ENCODE measurements at regions not wholly inside any gene's neighbourhood (a gene's known extent, or its start where the extent isn't known, plus 50 kb on each side); places are given as distances from the start of the nearest gene placed in this dataset.

DNA sequence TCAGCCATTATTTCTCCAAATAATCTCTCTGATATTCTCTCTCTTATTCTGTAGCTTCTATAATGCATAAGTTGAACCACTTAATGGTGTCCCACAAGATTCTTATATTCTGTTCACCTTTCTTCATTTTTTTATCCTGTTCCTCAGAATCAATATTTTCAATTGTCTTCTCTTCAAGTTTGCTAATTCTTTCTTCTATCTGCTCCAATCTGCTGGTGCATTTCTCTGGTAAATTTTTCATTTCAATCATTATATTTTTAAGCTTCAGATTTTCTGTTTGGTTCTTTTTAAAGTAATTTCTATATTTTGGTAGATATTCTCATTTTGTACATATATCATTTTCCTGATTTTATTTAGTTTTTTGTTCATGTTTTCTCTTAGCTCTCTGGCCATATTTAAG lies 272.6 kb downstream of the ZEB1 start:
- no peak for DNase-seq (ENCODE audit: low read depth)
- H3K4me1 ChIP-seq (ENCODE audit: control insufficient read depth, insufficient read depth, low read length) = no peaks in the 10 kb centered on the region
- no peaks in the 10 kb centered on the region for H3K36me3 ChIP-seq (ENCODE audit: control insufficient read depth, insufficient read depth, low read length, severe bottlenecking)
- no peak overlapping the region for H3K9ac ChIP-seq (ENCODE audit: low read length)
- no peaks in the 10 kb centered on the region for H3K9me3 ChIP-seq (ENCODE audit: control insufficient read depth, low read length)
- H3K4me3 ChIP-seq (ENCODE audit: low read length) = no peak overlapping the region
- no peaks in the 10 kb centered on the region for H3K27me3 ChIP-seq (replicated peaks; ENCODE audit: control insufficient read depth, insufficient read depth, low read length)

DNA sequence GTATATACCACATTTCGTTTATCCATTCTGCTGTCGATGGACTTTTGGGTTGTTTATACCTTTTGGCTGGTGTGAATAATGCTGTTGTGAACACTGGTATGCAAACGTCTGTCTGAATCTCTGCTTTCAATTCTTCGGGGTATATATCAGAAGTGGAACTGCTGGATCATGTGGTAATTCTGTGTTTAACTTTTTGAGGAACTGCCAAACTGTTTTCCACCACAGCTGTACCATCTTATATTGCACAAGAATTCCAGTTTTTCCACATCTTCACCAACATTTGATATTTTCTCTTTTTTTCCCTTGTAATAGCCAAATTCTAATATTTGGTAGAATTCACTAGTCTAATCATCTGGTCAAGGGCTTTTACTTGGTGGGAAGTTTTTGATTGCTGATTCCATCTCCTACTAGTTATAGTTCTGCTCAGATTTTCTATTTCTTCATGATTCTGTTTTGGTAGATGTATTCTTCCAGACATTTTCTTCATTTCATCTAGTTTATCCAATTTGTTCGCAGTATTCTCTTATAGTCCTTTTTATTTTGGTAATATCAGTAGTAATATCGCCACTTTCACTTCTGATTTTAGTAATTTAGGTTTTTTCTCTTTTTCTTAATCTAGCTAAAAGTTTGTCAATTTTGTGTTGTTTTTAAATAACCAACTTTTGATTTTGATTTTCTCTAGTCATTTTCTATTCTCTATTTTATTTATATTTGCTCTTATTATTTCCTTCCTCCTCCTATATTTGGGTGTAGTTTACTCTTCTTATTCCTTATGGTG lies 271.2 kb downstream of the ZEB1 start:
- Histone ChIP-seq H3K9ac (ENCODE audit: low read length) (no peak overlapping the region), H3K36me3 (ENCODE audit: control insufficient read depth, insufficient read depth, low read length, severe bottlenecking) (no peaks in the 10 kb centered on the region), H3K4me1 (ENCODE audit: control insufficient read depth, insufficient read depth, low read length) (no peaks in the 10 kb centered on the region), H3K4me3 (ENCODE audit: low read length) (no peak overlapping the region), H3K27me3 (replicated peaks; ENCODE audit: control insufficient read depth, insufficient read depth, low read length) (no peaks in the 10 kb centered on the region), H3K9me3 (ENCODE audit: control insufficient read depth, low read length) (no peaks in the 10 kb centered on the region)
- DNase-seq (ENCODE audit: low read depth) = peak; percentile 43

DNA sequence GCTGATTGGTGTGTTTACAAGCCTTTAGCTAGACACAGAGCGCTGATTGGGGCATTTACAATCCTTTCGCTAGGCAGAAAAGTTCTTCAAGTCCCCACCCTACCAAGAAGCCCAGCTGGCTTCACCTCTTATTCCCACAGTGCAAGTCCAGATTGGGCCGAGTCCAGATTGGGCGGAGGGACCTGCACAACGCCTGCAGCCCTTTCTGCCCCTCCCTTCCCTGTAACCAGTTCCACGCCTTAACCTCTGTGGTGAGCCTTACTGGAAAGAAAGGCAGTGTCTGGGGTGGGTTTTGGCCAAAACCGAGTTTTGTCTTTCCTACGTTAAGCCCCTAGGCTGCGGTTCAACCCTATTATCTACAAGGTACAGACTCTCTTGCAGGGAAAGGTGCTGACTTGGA lies 268.7 kb downstream of the ZEB1 start:
- H3K9me3 ChIP-seq (ENCODE audit: control insufficient read depth, low read length) = no peaks in the 10 kb centered on the region
- H3K4me3 ChIP-seq (ENCODE audit: low read length) = no peak overlapping the region
- H3K27me3 ChIP-seq (replicated peaks; ENCODE audit: control insufficient read depth, insufficient read depth, low read length) = no peaks in the 10 kb centered on the region
- no peaks in the 10 kb centered on the region for H3K36me3 ChIP-seq (ENCODE audit: control insufficient read depth, insufficient read depth, low read length, severe bottlenecking)
- H3K9ac ChIP-seq (ENCODE audit: low read length) = no peak overlapping the region
- DNase-seq (ENCODE audit: low read depth) = no peak
- peaks cover 6% of the 10 kb centered on the region for H3K4me1 ChIP-seq (ENCODE audit: control insufficient read depth, insufficient read depth, low read length)

DNA sequence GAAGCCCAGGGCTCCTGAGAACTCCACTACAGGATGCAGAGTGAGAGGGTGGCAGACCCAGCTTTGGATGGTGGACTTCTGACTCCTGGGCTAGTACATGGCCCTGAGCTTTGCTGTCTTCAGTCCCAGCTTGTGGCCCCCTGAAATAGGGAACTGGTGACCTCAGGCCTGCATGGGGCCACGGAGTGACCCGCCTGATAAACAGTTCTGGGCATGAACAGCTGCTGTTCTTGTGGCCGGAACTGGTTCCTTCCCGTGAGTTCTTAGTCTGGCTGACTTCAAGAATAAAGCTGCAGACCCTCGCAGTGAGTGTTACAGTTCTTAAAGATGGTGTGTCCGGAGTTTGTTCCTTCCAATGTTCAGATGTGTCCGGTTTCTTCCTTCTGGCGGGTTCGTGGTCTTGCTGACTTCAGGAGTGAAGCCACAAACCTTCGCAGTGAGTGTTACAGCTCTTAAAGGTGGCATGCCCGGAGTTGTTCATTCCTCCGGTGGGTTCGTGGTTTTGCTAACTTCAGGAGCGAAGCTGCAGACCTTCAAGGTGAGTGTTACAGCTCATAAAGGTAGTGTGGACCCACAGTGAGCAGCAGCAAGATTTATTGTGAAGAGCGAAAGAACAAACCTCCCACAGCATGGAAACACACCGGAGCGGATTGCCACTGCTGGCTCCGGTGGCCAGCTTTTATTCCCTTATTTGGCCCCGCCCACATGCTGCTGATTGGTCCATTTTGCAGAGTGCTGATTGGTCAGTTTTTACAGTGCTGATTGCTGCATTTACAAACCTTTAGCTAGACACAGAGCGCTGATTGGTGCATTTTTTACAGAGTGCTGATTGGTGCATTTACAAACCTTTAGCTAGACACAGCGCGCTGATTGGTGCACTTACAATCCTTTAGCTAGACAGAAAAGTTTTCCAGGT lies 268.0 kb downstream of the ZEB1 start:
- Histone ChIP-seq H3K36me3 (ENCODE audit: control insufficient read depth, insufficient read depth, low read length, severe bottlenecking) (no peaks in the 10 kb centered on the region), H3K4me3 (ENCODE audit: low read length) (no peak overlapping the region), H3K4me1 (ENCODE audit: control insufficient read depth, insufficient read depth, low read length) (peaks cover 6% of the 10 kb centered on the region), H3K9ac (ENCODE audit: low read length) (no peak overlapping the region), H3K27me3 (replicated peaks; ENCODE audit: control insufficient read depth, insufficient read depth, low read length) (no peaks in the 10 kb centered on the region), H3K9me3 (ENCODE audit: control insufficient read depth, low read length) (no peaks in the 10 kb centered on the region)
- DNase-seq (ENCODE audit: low read depth) = no peak

DNA sequence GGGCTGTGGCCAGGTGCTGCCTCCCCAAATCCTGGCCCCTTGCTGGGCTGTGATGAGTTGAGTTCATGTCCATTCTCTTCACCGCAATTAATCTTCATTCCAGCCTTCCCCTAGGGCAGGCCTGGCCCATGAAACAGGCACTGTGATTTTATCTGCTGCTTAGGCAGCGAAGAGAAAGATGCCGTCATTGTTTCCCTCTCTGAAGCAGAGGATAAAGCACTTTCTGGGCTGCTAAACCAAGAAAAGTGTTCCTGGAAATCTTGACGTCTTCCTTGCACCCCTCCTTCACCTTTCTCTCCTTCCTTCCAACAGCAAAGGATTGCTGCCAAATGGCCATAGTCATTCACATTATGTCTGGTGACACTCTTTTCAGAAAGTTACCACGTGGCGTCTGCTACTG lies 265.9 kb downstream of the ZEB1 start:
- Histone ChIP-seq H3K9me3 (ENCODE audit: control insufficient read depth, low read length) (no peaks in the 10 kb centered on the region), H3K36me3 (ENCODE audit: control insufficient read depth, insufficient read depth, low read length, severe bottlenecking) (no peaks in the 10 kb centered on the region), H3K27me3 (replicated peaks; ENCODE audit: control insufficient read depth, insufficient read depth, low read length) (no peaks in the 10 kb centered on the region), H3K4me3 (ENCODE audit: low read length) (no peak overlapping the region), H3K9ac (ENCODE audit: low read length) (no peak overlapping the region), H3K4me1 (ENCODE audit: control insufficient read depth, insufficient read depth, low read length) (peaks cover 6% of the 10 kb centered on the region)
- DNase-seq (ENCODE audit: low read depth) = no peak

DNA sequence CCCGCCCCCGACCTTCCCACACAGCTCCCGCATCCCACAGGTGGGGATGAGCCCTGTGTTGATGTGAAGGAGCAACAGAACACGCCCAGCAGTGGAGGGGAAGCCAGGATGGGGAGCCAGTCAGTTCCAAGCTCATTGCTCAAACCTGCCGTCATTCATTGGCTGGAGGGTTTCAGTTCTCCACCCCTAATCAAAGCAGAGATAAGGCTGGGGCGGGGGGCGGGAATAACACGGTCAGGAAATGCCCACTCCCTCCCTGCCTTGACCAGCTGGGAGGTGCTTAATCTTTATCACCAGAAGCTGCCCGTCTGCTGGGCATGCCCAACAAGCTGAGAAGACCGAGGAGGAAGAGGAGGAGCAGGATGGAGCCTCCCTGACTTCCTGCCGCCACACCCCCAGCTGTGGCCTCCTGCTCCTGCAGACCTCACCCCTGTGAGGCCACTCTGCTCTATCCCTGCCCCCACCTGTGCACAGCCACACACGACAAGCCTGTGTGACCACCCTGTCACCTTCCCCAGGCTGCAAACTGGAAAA lies 265.1 kb downstream of the ZEB1 start:
- H3K9me3 ChIP-seq (ENCODE audit: control insufficient read depth, low read length) = no peaks in the 10 kb centered on the region
- H3K36me3 ChIP-seq (ENCODE audit: control insufficient read depth, insufficient read depth, low read length, severe bottlenecking) = no peaks in the 10 kb centered on the region
- H3K27me3 ChIP-seq (replicated peaks; ENCODE audit: control insufficient read depth, insufficient read depth, low read length) = no peaks in the 10 kb centered on the region
- no peak overlapping the region for H3K4me3 ChIP-seq (ENCODE audit: low read length)
- H3K9ac ChIP-seq (ENCODE audit: low read length) = no peak overlapping the region
- H3K4me1 ChIP-seq (ENCODE audit: control insufficient read depth, insufficient read depth, low read length) = peaks cover 6% of the 10 kb centered on the region
- DNase-seq (ENCODE audit: low read depth) = no peak

DNA sequence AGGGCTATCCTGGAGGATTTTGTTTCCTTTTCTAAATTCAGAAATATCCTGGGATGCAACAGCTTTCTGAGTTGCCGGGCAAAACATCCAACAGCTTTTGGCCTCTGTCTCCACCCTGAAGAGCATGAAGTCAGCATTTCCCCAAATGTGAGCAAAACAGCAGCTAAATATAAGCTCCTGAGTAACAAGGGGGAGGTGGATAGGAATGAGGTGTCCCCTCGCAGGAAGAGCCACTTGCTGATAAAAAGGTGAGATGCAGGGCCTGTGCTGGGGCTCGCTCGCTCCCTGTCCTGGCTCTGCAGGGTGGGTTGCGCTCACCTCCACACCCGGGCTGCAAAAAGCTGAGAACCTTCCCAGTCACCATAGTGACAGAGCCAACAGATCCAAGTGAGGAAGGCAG lies 264.3 kb downstream of the ZEB1 start:
- peaks cover 6% of the 10 kb centered on the region for H3K4me1 ChIP-seq (ENCODE audit: control insufficient read depth, insufficient read depth, low read length)
- no peak overlapping the region for H3K4me3 ChIP-seq (ENCODE audit: low read length)
- H3K9ac ChIP-seq (ENCODE audit: low read length) = no peak overlapping the region
- H3K9me3 ChIP-seq (ENCODE audit: control insufficient read depth, low read length) = no peaks in the 10 kb centered on the region
- no peak for DNase-seq (ENCODE audit: low read depth)
- H3K36me3 ChIP-seq (ENCODE audit: control insufficient read depth, insufficient read depth, low read length, severe bottlenecking) = no peaks in the 10 kb centered on the region
- H3K27me3 ChIP-seq (replicated peaks; ENCODE audit: control insufficient read depth, insufficient read depth, low read length) = no peaks in the 10 kb centered on the region

DNA sequence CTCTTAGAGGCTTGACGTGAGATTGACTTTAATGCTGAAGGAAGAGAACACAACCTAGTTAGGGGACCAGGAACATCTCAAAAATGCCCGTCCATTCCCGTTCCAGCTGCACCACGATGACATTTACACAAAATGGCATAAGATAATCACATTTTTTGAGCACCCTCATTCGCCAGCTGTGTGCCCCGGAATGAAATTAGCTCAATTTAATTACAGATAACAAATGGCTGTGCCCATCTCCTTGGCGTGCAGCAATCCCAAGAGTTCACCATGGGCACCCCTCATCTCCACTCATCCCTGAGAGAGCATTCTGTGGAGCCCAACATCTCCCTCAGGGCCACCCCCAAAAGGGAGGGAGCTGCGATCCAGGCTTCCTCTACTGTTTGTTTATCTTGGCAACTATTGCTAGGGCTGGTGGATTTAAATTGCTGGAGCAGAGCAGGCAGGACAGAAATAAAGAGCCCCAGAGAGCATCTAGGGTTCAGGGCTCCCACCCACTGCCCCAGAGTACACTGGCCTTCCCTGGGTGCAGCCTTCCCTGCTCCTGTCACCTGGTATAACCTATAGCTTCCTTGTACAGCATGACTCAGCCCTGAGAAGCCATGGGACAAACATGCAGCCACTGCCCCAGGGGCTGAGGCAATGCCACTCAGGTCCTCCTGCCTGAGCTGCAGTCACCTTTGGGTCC lies 263.5 kb downstream of the ZEB1 start:
- Histone ChIP-seq H3K9ac (ENCODE audit: low read length) (no peak overlapping the region), H3K36me3 (ENCODE audit: control insufficient read depth, insufficient read depth, low read length, severe bottlenecking) (no peaks in the 10 kb centered on the region), H3K27me3 (replicated peaks; ENCODE audit: control insufficient read depth, insufficient read depth, low read length) (no peaks in the 10 kb centered on the region), H3K4me3 (ENCODE audit: low read length) (no peak overlapping the region), H3K9me3 (ENCODE audit: control insufficient read depth, low read length) (peaks cover under 1% of the 10 kb centered on the region), H3K4me1 (ENCODE audit: control insufficient read depth, insufficient read depth, low read length) (peaks cover 6% of the 10 kb centered on the region)
- peak; percentile 50 for DNase-seq (ENCODE audit: low read depth)

DNA sequence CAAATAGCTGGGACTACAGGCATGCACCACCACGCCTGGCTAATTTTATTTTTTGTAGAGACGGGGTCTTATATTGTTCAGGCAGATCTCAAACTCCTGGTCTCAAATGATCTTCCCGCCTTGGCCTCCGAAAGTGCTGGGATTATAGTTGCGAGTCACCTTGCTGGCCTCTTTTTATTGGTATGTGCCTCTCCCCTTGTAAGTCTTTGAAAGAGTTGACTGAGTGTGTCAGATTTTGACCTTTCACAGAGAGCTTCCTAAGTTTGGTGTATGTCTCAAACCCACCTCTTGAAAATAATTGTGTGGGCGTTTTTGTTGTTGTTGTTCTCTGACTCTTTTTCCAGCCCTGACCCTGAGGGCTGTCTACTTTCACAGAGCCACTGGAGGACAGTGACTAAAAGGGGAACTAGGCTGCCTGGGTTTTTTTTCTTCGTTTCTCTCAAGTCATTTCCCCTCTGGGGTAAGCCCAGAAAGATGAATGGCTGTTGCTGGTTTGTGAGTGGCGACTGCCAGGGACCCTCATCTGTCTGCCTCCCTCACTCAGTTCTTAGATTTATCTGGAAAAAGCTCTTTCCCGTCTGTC lies 262.8 kb downstream of the ZEB1 start:
- H3K36me3 ChIP-seq (ENCODE audit: control insufficient read depth, insufficient read depth, low read length, severe bottlenecking) = no peaks in the 10 kb centered on the region
- H3K27me3 ChIP-seq (replicated peaks; ENCODE audit: control insufficient read depth, insufficient read depth, low read length) = no peaks in the 10 kb centered on the region
- peaks cover 6% of the 10 kb centered on the region for H3K9me3 ChIP-seq (ENCODE audit: control insufficient read depth, low read length)
- no peak overlapping the region for H3K4me3 ChIP-seq (ENCODE audit: low read length)
- no peak overlapping the region for H3K9ac ChIP-seq (ENCODE audit: low read length)
- no peak for DNase-seq (ENCODE audit: low read depth)
- H3K4me1 ChIP-seq (ENCODE audit: control insufficient read depth, insufficient read depth, low read length) = peaks cover 6% of the 10 kb centered on the region

DNA sequence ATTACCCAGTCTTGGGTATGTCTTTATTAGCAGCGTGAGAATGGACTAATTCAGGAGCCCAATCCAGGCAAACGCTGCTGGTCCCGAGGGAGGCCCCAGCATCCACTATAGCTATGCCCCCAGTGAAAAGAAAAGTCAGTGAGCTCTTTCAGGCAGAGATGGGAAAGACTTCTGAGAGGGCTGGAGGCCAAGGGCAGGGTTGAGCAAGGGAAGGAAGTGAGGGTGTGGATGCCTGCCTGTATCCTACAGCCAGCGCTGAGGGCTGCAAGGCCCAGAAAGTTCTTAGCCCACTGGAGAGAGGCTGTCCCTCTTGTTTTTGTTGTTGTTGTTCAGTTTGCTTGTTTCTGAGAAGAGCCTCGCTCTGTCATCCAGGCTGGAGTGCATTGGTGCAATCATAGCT lies 261.6 kb downstream of the ZEB1 start:
- Histone ChIP-seq H3K36me3 (ENCODE audit: control insufficient read depth, insufficient read depth, low read length, severe bottlenecking) (no peaks in the 10 kb centered on the region), H3K4me1 (ENCODE audit: control insufficient read depth, insufficient read depth, low read length) (peaks cover 6% of the 10 kb centered on the region), H3K27me3 (replicated peaks; ENCODE audit: control insufficient read depth, insufficient read depth, low read length) (no peaks in the 10 kb centered on the region), H3K4me3 (ENCODE audit: low read length) (no peak overlapping the region), H3K9me3 (ENCODE audit: control insufficient read depth, low read length) (peaks cover 6% of the 10 kb centered on the region), H3K9ac (ENCODE audit: low read length) (no peak overlapping the region)
- DNase-seq (ENCODE audit: low read depth) = no peak
